ENCODE measurements at regions not wholly inside any gene's neighbourhood (a gene's known extent, or its start where the extent isn't known, plus 50 kb on each side); places are given as distances from the start of the nearest gene placed in this dataset.

DNA sequence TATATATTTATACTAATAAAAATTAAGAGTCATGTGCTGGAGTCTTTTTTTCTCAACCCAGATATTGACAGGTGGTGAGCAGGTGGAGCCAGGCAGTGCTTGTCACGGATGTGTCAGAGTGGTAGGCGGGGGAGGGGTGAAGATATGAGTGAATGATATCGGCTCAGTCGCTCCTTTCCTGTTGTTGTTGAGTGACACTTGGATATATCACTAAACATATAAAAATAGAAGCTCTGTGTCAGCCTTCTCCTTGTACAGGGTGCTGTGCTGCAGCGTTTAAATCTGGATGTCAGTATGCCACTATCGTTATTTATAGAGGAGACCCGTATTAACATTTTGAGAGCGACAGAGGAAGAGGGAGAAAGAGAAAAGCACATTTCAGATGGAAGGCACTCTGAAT is 339.6 kb downstream of the NUF2 start:
- no peaks in the 10 kb centered on the region for H3K36me3 ChIP-seq
- intact Hi-C loops (cut with DNase I), result no loop called here
- H3K27me3 ChIP-seq, result no peaks in the 10 kb centered on the region
- TF ChIP-seq POLR2A (IDR thresholded peaks at IDR 0.05) (no peak), POLR2AphosphoS5 (IDR thresholded peaks at IDR 0.05; ENCODE audit: insufficient read depth in 1 of 2, low read depth in 1 of 2) (no peak)
- TF ChIP-seq, protein P1, sequence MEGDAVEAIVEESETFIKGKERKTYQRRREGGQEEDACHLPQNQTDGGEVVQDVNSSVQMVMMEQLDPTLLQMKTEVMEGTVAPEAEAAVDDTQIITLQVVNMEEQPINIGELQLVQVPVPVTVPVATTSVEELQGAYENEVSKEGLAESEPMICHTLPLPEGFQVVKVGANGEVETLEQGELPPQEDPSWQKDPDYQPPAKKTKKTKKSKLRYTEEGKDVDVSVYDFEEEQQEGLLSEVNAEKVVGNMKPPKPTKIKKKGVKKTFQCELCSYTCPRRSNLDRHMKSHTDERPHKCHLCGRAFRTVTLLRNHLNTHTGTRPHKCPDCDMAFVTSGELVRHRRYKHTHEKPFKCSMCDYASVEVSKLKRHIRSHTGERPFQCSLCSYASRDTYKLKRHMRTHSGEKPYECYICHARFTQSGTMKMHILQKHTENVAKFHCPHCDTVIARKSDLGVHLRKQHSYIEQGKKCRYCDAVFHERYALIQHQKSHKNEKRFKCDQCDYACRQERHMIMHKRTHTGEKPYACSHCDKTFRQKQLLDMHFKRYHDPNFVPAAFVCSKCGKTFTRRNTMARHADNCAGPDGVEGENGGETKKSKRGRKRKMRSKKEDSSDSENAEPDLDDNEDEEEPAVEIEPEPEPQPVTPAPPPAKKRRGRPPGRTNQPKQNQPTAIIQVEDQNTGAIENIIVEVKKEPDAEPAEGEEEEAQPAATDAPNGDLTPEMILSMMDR (IDR thresholded peaks at IDR 0.05), result no peak
- H3K4me1 ChIP-seq, result peaks cover 12% of the 10 kb centered on the region
- no peak overlapping the region for H3K4me3 ChIP-seq
- DNase-seq (ENCODE audit: extremely low spot score in 2 of 2), result no peak
- no peaks in the 10 kb centered on the region for H3K9me3 ChIP-seq
- no peak overlapping the region for H3K27ac ChIP-seq

DNA sequence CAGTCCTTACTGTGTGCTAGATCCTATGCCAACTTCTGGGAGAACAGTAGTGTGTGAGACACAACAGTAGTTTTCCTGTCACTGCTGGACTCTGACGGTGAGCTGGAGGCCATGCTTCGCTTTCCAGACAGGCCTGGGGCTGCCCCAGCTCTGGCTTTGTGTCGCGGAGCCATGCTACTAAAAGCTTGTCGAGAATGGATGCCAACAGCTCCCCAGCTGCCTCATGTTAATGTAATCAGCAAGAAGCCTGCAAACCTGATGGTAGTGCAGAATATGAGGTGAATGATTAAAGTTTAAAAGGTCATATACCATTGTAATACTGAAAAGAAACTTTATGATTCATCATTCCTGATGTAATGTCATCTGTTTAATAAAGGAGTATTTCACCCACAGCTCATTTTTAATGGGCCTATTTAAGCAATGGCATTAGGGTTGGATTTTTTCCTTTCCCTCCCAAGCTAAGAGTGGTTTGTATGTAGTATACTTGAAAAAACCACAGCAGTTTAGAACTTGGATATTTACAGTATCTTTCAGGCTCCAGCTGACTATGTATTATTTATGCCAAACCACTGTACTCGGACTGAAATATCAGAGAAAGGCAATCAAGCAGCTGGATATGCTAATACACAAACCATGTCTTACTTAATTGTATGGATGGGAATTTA is 343.0 kb downstream of the NUF2 start:
- DNase-seq (ENCODE audit: extremely low spot score in 2 of 2), result no peak
- Histone ChIP-seq H3K4me3 (no peak overlapping the region), H3K4me1 (peaks cover 9% of the 10 kb centered on the region), H3K36me3 (no peaks in the 10 kb centered on the region), H3K9me3 (no peaks in the 10 kb centered on the region), H3K27ac (no peak overlapping the region), H3K27me3 (no peaks in the 10 kb centered on the region)
- intact Hi-C loops (cut with DNase I), result no loop called here
- no peak for TF ChIP-seq POLR2A (IDR thresholded peaks at IDR 0.05)
- TF ChIP-seq, protein P1 (IDR thresholded peaks at IDR 0.05), result no peak
- no peak for TF ChIP-seq POLR2AphosphoS5 (IDR thresholded peaks at IDR 0.05; ENCODE audit: insufficient read depth in 1 of 2, low read depth in 1 of 2)

DNA sequence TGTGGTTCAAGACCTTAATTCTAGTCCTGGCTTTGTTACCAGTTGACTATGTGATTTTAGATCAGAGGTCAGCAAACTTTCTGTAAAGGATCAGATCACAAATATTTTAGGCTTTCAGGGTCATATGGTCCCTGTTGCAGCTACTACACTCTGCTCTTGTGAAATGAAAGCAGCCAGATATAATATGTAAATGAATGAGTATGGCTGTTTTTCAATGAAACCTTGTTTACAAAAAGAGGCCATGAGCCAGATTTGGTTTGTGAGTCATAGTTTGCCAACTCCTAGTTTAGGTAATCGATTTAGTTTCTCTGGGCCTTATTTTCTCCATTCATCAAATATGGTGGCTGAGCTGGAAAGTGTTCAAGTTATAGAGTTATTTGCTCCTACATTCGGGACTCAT is 346.7 kb downstream of the NUF2 start:
- no peaks in the 10 kb centered on the region for H3K27me3 ChIP-seq
- H3K4me1 ChIP-seq, result peaks cover 9% of the 10 kb centered on the region
- TF ChIP-seq POLR2AphosphoS5 (IDR thresholded peaks at IDR 0.05; ENCODE audit: insufficient read depth in 1 of 2, low read depth in 1 of 2) (no peak), POLR2A (IDR thresholded peaks at IDR 0.05) (no peak)
- TF ChIP-seq, protein P1 (IDR thresholded peaks at IDR 0.05), result no peak
- H3K27ac ChIP-seq, result no peak overlapping the region
- intact Hi-C loops (cut with DNase I), result no loop called here
- DNase-seq (ENCODE audit: extremely low spot score in 2 of 2), result no peak
- H3K9me3 ChIP-seq, result no peaks in the 10 kb centered on the region
- H3K4me3 ChIP-seq, result no peak overlapping the region
- H3K36me3 ChIP-seq, result no peaks in the 10 kb centered on the region

DNA sequence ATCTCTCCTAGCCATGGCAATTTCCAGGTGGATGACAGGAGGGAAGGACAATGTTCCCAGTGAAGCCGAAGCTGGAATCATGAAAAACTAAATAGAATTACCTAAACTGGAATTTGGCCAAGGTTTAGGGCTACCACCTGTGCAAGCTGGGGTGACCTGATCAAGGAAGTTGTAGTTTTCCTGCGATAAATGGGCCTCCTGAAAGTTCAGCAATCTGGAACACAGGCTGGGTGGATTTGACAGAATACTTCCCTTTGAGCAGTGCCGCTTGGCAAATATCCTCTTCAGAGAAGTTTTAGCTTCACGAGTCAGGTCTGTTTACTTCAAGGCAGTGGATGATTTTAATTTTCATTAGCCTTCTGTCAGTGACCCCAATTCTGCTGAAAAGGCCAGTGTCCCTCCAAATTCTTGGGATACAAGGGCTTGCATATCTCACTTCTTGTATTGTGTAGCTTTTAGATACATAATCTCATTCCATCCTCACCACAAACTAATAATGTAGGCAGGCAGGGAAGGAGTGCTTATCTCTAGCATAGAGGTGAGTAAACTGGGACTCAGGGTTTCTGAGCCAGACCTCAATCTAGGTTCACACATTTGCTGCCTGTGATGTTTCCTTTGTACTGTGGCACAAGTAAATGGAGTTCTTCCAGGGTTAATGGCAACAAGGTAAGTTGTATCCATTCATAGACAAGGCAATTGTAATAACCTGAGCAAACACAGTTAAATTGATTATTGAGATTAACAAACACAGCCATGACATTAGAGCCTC is 349.4 kb downstream of the NUF2 start:
- no peak overlapping the region for H3K27ac ChIP-seq
- TF ChIP-seq POLR2A (IDR thresholded peaks at IDR 0.05), result no peak
- no peak for TF ChIP-seq POLR2AphosphoS5 (IDR thresholded peaks at IDR 0.05; ENCODE audit: insufficient read depth in 1 of 2, low read depth in 1 of 2)
- TF ChIP-seq, protein P1 (IDR thresholded peaks at IDR 0.05), result no peak
- H3K4me1 ChIP-seq, result peaks cover 8% of the 10 kb centered on the region
- no peaks in the 10 kb centered on the region for H3K27me3 ChIP-seq
- no peaks in the 10 kb centered on the region for H3K9me3 ChIP-seq
- H3K36me3 ChIP-seq, result no peaks in the 10 kb centered on the region
- no peak overlapping the region for H3K4me3 ChIP-seq
- intact Hi-C loops (cut with DNase I), result no loop called here
- DNase-seq (ENCODE audit: extremely low spot score in 2 of 2), result no peak
